Fibroblast of pulmonary artery (primary cell): ENCODE measurements at regions not wholly inside any gene's neighbourhood (a gene's known extent, or its start where the extent isn't known, plus 50 kb on each side); places are given as distances from the start of the nearest gene placed in this dataset.
A peak's percentile ranks its signal among the peaks of the same experiment; 100 is the strongest.

Source experiments
- DNase-seq: peaks from one replicate; pipeline ENCODE4 v3.0.0-alpha.2; 2010; ENCODE audit warnings: low read depth
- H3K4me3 ChIP-seq: replicated peaks from 2 replicates; pipeline ENCODE4 v1.5.1; 2011; ENCODE audit warnings: low read depth, mild to moderate bottlenecking, control low read depth, low read length, moderate library complexity
- TF ChIP-seq, protein P1 (sequence below): IDR thresholded peaks from 2 replicates; pipeline ENCODE4 v1.5.1; 2011; ENCODE audit warnings: mild to moderate bottlenecking, control low read depth, low read length, inconsistent platforms; ENCODE audit errors: missing control alignments

DNA sequence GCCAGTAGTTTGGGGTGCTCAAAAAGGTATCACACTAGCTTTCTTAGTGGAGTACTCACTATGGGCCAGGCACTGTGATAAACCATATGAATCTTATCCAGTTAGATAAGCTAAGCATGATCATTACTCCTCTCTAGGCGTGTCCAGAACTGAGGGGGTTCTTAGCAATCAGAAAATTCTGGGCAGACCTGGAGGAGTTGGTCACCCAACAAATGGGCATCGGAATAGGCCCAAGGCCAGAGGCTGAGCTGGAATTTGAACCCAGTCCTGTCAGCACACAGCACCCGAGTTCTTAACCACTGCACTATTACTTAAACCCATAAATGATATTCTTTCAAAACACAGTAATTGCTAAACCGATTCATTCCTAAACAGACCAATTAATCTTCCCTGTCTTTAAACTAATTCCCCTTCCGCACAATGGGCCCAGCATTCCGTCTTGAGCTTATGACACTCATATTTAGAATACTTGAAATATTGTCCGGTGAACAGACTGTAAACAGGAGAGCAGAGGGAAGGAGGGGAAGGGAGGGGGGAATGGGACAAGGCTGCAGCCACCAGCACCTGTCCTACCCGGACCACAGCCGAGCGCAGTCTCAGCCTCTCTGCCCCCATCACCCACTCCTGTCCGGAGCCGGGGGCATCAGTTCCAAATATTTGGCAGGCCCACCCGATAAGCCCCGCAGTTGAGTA, 113.0 kb upstream of the GADD45A start:
- H3K4me3 ChIP-seq: no peak overlapping the region
- DNase-seq: no peak
- TF ChIP-seq, protein P1, sequence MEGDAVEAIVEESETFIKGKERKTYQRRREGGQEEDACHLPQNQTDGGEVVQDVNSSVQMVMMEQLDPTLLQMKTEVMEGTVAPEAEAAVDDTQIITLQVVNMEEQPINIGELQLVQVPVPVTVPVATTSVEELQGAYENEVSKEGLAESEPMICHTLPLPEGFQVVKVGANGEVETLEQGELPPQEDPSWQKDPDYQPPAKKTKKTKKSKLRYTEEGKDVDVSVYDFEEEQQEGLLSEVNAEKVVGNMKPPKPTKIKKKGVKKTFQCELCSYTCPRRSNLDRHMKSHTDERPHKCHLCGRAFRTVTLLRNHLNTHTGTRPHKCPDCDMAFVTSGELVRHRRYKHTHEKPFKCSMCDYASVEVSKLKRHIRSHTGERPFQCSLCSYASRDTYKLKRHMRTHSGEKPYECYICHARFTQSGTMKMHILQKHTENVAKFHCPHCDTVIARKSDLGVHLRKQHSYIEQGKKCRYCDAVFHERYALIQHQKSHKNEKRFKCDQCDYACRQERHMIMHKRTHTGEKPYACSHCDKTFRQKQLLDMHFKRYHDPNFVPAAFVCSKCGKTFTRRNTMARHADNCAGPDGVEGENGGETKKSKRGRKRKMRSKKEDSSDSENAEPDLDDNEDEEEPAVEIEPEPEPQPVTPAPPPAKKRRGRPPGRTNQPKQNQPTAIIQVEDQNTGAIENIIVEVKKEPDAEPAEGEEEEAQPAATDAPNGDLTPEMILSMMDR: no peak

DNA sequence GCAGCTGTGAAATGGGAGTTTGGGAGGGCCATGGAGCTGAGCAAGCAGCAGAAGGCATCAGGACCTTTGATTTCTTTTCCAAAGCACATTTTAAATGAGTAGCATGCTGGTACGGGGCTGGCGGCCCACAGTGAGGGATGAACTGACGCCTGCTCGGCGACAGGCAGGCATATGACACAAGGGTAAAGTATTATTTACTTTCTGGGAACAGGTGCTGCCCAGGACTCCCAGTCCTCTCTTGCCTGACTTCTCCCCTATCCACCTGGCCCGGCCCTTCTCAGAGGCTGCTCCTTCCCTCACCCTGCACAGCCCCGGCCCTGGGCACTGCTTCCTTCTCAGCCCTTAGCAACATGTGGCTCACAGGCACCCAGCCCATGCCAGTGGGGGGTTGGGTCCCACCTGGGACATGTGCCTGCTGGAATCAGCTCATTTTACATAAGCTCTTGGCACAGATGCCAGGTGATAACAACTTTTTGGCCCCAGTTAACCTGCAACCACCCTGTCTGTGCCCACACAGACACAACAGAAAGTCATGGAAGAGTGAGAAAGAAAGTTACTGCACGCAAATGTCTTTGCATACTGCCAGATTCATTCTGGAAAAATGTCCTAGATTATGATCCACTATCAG, 112.3 kb upstream of the GADD45A start:
- H3K4me3 ChIP-seq: no peak overlapping the region
- TF ChIP-seq, protein P1: no peak
- DNase-seq: no peak

DNA sequence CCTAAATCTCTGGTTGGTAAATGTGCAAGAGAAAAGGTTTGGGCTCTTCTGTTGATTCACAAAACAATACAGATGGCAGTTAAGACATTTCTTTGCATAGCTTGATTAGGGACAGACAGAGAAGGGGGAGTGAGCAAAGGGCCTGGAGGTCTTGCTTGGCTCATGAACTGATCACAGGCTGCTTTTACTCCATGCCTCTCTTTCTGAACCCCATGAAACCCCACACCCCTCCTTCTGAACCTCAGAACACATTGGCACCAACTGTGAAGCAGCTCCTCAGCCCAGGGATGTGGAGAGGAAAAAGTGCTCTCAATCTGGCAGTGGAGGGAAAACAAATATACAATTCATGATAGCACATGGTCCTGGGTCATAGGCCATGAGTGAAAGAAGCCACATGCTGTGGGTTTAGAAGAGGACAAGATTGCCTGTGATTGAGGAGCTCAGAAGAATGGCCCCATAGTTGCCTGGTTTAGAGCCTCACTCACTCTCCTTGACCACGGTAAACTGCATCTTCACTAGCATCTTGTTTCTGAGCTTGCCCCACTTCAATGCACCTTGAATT, 111.6 kb upstream of the GADD45A start:
- no peak for DNase-seq
- H3K4me3 ChIP-seq: no peak overlapping the region
- TF ChIP-seq, protein P1: no peak

DNA sequence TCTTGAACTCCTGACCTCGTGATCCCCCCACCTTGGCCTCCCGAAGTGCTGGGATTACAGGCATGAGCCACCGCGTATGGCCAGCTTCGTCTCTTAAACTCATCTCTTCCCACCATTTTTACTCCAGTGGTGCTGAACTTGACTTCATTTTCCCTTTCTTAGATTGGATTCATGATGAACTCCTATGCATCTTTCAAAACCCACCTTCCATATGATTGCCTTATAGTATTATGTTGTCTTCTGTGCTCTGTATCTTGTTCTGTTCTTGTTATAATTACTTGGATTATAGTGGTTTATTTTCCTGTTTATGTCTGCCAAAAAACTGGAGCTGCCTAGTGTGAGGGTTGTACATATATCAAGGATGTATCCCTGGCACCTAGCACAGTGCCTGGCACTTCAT, 110.8 kb upstream of the GADD45A start:
- no peak overlapping the region for H3K4me3 ChIP-seq
- TF ChIP-seq, protein P1: no peak
- no peak for DNase-seq

DNA sequence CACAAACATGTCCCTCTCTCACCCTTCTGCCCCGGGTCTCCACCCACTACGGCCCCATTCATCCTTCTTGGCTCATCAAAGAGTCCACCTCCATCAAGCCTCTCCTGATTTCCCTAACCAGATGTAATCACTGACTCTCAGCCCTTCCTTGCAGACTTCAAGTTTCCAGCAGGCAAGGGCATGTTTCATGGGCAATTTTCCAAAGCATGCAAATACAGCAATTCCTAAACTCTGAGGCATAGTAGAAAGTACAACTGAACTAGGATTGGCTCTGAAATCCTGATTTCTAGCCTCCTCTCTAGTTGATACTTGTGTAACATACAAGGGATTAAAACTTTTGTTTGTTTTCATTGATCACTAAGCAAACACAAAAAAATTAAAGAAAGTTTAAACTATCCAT, 109.1 kb upstream of the GADD45A start:
- H3K4me3 ChIP-seq: no peak overlapping the region
- DNase-seq: peak; percentile 87
- TF ChIP-seq, protein P1: no peak

DNA sequence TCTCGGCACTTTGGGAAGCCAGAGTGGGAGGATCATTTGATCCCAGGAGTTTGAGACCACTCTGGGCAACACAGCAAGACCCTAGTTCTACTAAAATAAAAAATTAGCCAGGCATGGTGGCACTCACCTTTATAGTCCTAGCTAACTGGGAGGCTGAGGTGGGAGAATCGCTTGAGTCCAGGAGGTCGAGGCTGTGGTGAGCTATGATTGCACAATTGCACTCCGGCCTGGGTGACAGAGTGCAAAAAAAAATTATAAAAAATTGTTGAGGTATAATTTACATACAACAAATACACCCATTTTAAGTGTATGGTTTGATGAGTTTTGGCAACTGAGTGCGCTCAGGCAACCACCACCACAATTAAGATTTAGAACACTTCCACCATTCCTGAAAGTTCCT, 108.5 kb upstream of the GADD45A start:
- DNase-seq: no peak
- no peak overlapping the region for H3K4me3 ChIP-seq
- TF ChIP-seq, protein P1: no peak
